GM10266 (cell line): ENCODE measurements at regions not wholly inside any gene's neighbourhood (a gene's known extent, or its start where the extent isn't known, plus 50 kb on each side); places are given as distances from the start of the nearest gene placed in this dataset.

ENCODE experiments used
- DNase-seq: peaks from one replicate; pipeline ENCODE4 v3.0.0; 2012; ENCODE audit errors: extremely low spot score
- TF ChIP-seq, protein P1 (sequence below): IDR thresholded peaks from 2 replicates; pipeline ENCODE4 v1.5.1; 2012; ENCODE audit warnings: mild to moderate bottlenecking, low read depth; ENCODE audit not compliant: control insufficient read depth, insufficient read depth; ENCODE audit errors: missing control alignments

DNA sequence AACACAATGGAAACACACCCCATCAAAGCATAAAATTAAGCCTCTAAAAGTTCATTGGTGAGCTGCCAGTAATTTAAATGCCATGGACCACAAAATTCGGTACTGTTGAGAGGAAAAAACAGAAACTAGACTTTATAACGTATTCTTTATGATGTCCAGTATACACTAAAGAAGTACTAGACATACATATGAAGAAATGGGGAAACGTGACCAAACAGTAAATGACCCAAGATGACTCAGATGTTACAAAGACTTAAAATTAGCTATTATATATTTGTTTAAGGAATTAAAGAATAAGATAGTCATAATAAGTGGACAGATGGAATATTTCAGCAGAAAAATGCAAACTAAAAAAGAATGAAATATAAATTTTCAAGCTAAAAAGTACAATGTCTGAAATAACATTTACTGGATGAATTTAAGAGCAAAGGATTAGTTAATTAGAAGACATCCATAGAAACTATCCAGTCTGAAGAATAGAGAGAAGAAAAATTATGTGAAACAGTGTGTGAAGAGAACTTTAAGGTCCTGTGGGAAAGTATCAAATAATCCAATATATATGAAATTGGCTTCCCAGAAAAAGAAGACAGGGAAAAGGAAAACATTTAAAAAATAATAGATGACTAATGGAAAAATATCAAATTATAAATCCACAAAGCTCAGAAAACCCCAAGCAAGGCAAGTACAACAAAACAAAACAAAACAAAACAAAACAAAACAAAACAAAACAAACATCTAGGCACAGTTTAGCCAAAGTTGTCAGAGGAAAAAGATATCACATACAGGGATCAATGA, 69.4 kb downstream of the SAMD9 start:
- TF ChIP-seq, protein P1, sequence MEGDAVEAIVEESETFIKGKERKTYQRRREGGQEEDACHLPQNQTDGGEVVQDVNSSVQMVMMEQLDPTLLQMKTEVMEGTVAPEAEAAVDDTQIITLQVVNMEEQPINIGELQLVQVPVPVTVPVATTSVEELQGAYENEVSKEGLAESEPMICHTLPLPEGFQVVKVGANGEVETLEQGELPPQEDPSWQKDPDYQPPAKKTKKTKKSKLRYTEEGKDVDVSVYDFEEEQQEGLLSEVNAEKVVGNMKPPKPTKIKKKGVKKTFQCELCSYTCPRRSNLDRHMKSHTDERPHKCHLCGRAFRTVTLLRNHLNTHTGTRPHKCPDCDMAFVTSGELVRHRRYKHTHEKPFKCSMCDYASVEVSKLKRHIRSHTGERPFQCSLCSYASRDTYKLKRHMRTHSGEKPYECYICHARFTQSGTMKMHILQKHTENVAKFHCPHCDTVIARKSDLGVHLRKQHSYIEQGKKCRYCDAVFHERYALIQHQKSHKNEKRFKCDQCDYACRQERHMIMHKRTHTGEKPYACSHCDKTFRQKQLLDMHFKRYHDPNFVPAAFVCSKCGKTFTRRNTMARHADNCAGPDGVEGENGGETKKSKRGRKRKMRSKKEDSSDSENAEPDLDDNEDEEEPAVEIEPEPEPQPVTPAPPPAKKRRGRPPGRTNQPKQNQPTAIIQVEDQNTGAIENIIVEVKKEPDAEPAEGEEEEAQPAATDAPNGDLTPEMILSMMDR: no peak
- DNase-seq: no peak

DNA sequence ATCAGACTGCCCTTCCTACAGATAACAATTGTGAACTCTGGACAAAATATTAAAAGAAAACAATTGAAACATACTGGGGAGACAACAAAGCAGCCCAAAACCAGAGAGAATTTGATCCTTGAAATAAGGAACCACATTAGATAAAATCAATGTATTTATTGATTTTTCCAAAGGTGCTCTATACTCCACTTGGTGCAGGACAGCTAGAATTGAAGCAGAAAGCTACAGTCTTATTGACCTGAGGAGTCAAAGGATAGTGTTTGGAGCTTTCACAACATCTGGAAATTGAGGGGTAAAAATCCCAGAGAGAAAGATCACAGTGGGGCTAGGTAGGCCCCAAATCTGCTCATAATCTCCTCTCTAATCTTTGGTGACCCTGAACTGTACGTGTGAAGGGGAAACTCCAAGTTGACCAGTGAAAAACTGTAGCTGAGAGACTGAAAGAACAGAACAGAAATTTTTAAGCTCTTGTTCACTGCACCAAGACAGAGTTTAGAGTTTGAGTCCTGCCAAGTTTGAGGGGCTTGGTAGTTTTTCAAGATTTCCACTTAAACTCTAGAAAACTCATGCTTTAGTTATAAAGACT, 70.2 kb downstream of the SAMD9 start:
- TF ChIP-seq, protein P1: no peak
- DNase-seq: no peak

DNA sequence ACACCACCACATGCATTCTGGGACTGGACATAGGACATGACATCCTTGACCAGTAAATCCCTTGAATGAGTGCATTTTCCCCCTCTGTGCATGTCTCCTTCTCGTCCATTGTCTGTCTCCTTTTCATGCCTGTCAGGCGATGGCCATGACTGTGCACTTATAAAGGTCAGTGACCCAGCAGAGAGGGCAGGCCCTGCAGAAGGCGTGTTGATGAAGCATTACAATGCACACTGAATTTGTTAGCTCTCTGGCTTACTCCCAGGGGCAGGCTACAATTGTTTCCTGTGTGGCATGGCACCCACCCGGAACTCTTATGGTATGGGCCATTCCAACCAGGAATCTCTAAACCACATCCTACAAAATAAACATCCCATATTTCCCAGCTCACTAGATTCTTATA, 71.1 kb downstream of the SAMD9 start:
- TF ChIP-seq, protein P1: no peak
- DNase-seq: no peak

DNA sequence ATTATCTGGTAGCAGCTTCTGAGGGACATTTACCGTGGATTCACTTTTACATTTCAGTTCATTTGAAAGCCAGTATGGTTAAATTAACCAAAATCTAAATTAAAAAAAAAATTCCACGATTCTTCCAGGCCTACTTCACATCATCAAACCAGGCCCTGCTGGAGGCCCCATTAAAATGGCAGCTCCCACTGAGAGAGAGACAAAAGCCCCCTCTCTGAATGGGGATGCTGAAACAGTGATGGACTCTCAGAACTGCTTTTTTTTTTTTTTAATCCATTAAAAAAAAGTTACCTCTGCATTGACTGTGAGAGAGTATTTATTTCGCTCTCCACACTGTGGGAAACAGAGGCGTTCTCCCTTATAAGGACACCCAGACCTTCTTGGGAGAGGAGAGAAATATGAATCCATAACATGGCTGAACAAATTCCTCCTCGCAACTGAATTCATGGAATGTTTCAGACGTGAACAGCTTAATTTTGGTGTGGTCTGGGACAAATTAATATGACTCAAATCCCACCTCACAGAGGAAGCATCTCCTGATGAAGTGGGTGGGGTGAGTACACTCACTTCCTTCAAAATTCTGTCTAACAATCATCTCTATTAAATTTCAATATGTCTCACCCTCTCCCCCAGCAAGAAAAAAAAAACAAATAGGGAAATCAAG, 73.5 kb downstream of the SAMD9 start:
- DNase-seq: no peak
- TF ChIP-seq, protein P1: no peak

DNA sequence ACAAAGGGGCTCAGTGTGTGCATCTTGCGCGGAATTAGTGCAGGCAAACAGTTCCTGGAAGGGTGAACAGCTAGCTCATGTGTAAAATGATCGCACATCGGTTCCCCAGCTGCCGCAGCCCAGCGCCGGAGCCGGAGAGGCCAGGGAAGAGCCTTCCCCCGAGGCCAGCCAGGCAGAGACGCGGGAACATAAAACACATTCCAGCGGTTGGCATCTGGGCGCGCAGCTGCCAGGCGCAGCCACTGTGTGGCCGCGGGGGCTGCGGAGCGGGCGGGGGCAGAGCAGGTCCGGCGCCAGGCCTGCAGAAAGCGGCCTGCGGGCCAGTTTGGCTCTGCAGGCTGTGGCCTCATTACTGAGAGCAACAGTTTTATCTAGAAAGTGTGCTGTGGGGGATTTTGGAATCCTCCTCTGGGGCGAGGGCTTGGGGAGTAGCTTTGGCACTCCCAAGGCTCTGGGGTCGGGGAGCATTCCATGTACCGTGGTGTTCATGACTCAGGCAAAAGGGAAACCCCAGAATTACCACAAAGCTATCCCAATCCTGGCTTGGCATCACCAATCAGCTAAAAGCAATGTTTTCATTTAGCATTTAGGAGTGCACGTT, 74.3 kb downstream of the SAMD9 start:
- no peak for DNase-seq
- TF ChIP-seq, protein P1: no peak

DNA sequence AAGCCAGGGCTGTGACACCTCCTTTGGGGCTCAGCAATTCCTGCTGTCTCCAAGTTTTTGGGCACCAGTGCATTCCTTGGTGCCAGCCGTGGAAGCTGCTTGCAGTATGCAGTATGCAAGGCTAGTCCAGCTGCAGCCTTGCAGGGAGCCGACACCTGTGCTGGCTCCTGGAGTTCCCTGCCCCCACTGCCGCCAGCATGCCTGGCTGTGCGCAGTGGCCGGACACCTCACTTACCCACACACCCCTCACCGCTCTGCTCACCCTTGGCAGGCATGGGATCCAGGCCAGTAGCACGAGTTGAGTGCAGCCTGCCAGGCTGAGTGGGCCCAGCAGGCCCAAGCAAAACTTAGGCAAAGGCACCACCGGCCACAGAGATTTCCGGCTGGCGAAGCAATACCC, 77.4 kb downstream of the SAMD9 start:
- TF ChIP-seq, protein P1: no peak
- DNase-seq: no peak
